LoVo (cell line): ENCODE measurements at regions not wholly inside any gene's neighbourhood (a gene's known extent, or its start where the extent isn't known, plus 50 kb on each side); places are given as distances from the start of the nearest gene placed in this dataset.
A peak's percentile ranks its signal among the peaks of the same experiment; 100 is the strongest.

ENCODE experiments used
- DNase-seq: peaks from one replicate; pipeline ENCODE4 v3.0.0-alpha.2; 2016; ENCODE audit warnings: low spot score

GRCh38 chr3:140816372-140817195, 125.1 kb upstream of the SLC25A36 start:
- DNase-seq: no peak

GRCh38 chr3:140821493-140821892, 120.1 kb upstream of the SLC25A36 start:
- no peak for DNase-seq

GRCh38 chr3:140822401-140823047, 119.1 kb upstream of the SLC25A36 start:
- no peak for DNase-seq

- no peak for DNase-seq
Measured at GRCh38 chr3:140823106-140823505, 118.5 kb upstream of the SLC25A36 start.

GRCh38 chr3:140827894-140828293, 113.7 kb upstream of the SLC25A36 start:
- DNase-seq: no peak

GRCh38 chr3:140828585-140828984, 113.1 kb upstream of the SLC25A36 start:
- no peak for DNase-seq

GRCh38 chr3:140829796-140830195, 111.8 kb upstream of the SLC25A36 start:
- DNase-seq: no peak

GRCh38 chr3:140830391-140830790, 111.2 kb upstream of the SLC25A36 start:
- no peak for DNase-seq

- no peak for DNase-seq
Measured at GRCh38 chr3:140832883-140833282, 108.8 kb upstream of the SLC25A36 start.

- DNase-seq: no peak
Measured at GRCh38 chr3:140834266-140835037, 107.2 kb upstream of the SLC25A36 start.

- DNase-seq: no peak
Measured at GRCh38 chr3:140842984-140843649, 98.5 kb upstream of the SLC25A36 start.

- no peak for DNase-seq
Measured at GRCh38 chr3:140843656-140844055, 98.0 kb upstream of the SLC25A36 start.

- no peak for DNase-seq
Measured at GRCh38 chr3:140844072-140844471, 97.6 kb upstream of the SLC25A36 start.

- no peak for DNase-seq
Measured at GRCh38 chr3:140845882-140846281, 95.8 kb upstream of the SLC25A36 start.

GRCh38 chr3:140848666-140849065, 93.0 kb upstream of the SLC25A36 start:
- no peak for DNase-seq

- no peak for DNase-seq
Measured at GRCh38 chr3:140850210-140850955, 91.3 kb upstream of the SLC25A36 start.

GRCh38 chr3:140854961-140855360, 86.7 kb upstream of the SLC25A36 start:
- no peak for DNase-seq

- DNase-seq: no peak
Measured at GRCh38 chr3:140856905-140857304, 84.7 kb upstream of the SLC25A36 start.

- DNase-seq: no peak
Measured at GRCh38 chr3:140857993-140858392, 83.6 kb upstream of the SLC25A36 start.

- no peak for DNase-seq
Measured at GRCh38 chr3:140859592-140860336, 81.9 kb upstream of the SLC25A36 start.

GRCh38 chr3:140863580-140864009, 78.0 kb upstream of the SLC25A36 start:
- peak; percentile 61 for DNase-seq
